ENCODE measurements at regions not wholly inside any gene's neighbourhood (a gene's known extent, or its start where the extent isn't known, plus 50 kb on each side); places are given as distances from the start of the nearest gene placed in this dataset.
"Not testable (repeated sequence)": the region's sequence is repeated elsewhere in the genome, so short reads cannot be mapped to it uniquely, and the experiment has no call there.

- no peak for DNase-seq (ENCODE audit: low read depth)
These were observed 93.9 kb downstream of the BUD13 start for GRCh38 chr11:116678887-116679286.

GRCh38 chr11:116667318-116667717, 105.5 kb downstream of the BUD13 start:
- not testable (repeated sequence) for H3K4me3 ChIP-seq (ENCODE audit: low read depth, low read length); DNase-seq (ENCODE audit: low read depth)

More at GRCh38 chr11:116678887-116679286, 93.9 kb downstream of the BUD13 start:
- no peak overlapping the region for H3K4me3 ChIP-seq (ENCODE audit: low read depth, low read length)

- not testable (repeated sequence) for DNase-seq (ENCODE audit: low read depth); H3K4me3 ChIP-seq (ENCODE audit: low read depth, low read length)
These were observed 106.0 kb downstream of the BUD13 start for GRCh38 chr11:116666673-116667249.

GRCh38 chr11:116665523-116665922, 107.3 kb downstream of the BUD13 start:
- DNase-seq (ENCODE audit: low read depth), result no peak

GRCh38 chr11:116661056-116661455, 111.7 kb downstream of the BUD13 start:
- no peak for DNase-seq (ENCODE audit: low read depth)
- H3K4me3 ChIP-seq (ENCODE audit: low read depth, low read length), result no peak overlapping the region

More at GRCh38 chr11:116665523-116665922, 107.3 kb downstream of the BUD13 start:
- H3K4me3 ChIP-seq (ENCODE audit: low read depth, low read length), result no peak overlapping the region

GRCh38 chr11:116660011-116660410, 112.8 kb downstream of the BUD13 start:
- H3K4me3 ChIP-seq (ENCODE audit: low read depth, low read length), result no peak overlapping the region
- no peak for DNase-seq (ENCODE audit: low read depth)

- no peak for DNase-seq (ENCODE audit: low read depth)
- no peak overlapping the region for H3K4me3 ChIP-seq (ENCODE audit: low read depth, low read length)
These were observed 113.8 kb downstream of the BUD13 start for GRCh38 chr11:116658876-116659535.

GRCh38 chr11:116657842-116658825, 114.7 kb downstream of the BUD13 start:
- no peak overlapping the region for H3K4me3 ChIP-seq (ENCODE audit: low read depth, low read length)
- DNase-seq (ENCODE audit: low read depth), result no peak

GRCh38 chr11:116656011-116656410, 116.8 kb downstream of the BUD13 start:
- DNase-seq (ENCODE audit: low read depth), result no peak
- no peak overlapping the region for H3K4me3 ChIP-seq (ENCODE audit: low read depth, low read length)

- no peak overlapping the region for H3K4me3 ChIP-seq (ENCODE audit: low read depth, low read length)
- no peak for DNase-seq (ENCODE audit: low read depth)
These were observed 118.3 kb downstream of the BUD13 start for GRCh38 chr11:116654526-116654925.

- DNase-seq (ENCODE audit: low read depth), result no peak
These were observed 119.6 kb downstream of the BUD13 start for GRCh38 chr11:116653206-116653605.

GRCh38 chr11:116651737-116652237, 121.0 kb downstream of the BUD13 start:
- H3K4me3 ChIP-seq (ENCODE audit: low read depth, low read length), result no peak overlapping the region
- no peak for DNase-seq (ENCODE audit: low read depth)

More at GRCh38 chr11:116653206-116653605, 119.6 kb downstream of the BUD13 start:
- H3K4me3 ChIP-seq (ENCODE audit: low read depth, low read length), result no peak overlapping the region

- no peak overlapping the region for H3K4me3 ChIP-seq (ENCODE audit: low read depth, low read length)
- DNase-seq (ENCODE audit: low read depth), result no peak
These were observed 121.6 kb downstream of the BUD13 start for GRCh38 chr11:116651098-116651736.

GRCh38 chr11:116650052-116650451, 122.7 kb downstream of the BUD13 start:
- DNase-seq (ENCODE audit: low read depth), result no peak
- H3K4me3 ChIP-seq (ENCODE audit: low read depth, low read length), result no peak overlapping the region

- no peak for DNase-seq (ENCODE audit: low read depth)
- H3K4me3 ChIP-seq (ENCODE audit: low read depth, low read length), result no peak overlapping the region
These were observed 123.5 kb downstream of the BUD13 start for GRCh38 chr11:116649268-116649667.

GRCh38 chr11:116648247-116649174, 124.3 kb downstream of the BUD13 start:
- no peak for DNase-seq (ENCODE audit: low read depth)

GRCh38 chr11:116647305-116648080, 125.3 kb downstream of the BUD13 start:
- no peak for DNase-seq (ENCODE audit: low read depth)
- no peak overlapping the region for H3K4me3 ChIP-seq (ENCODE audit: low read depth, low read length)

More at GRCh38 chr11:116648247-116649174, 124.3 kb downstream of the BUD13 start:
- no peak overlapping the region for H3K4me3 ChIP-seq (ENCODE audit: low read depth, low read length)

GRCh38 chr11:116646191-116646590, 126.6 kb downstream of the BUD13 start:
- DNase-seq (ENCODE audit: low read depth), result no peak
- no peak overlapping the region for H3K4me3 ChIP-seq (ENCODE audit: low read depth, low read length)
